H1 (cell line): ENCODE measurements at regions not wholly inside any gene's neighbourhood (a gene's known extent, or its start where the extent isn't known, plus 50 kb on each side); places are given as distances from the start of the nearest gene placed in this dataset.
A peak's percentile ranks its signal among the peaks of the same experiment; 100 is the strongest.

ENCODE experiments used
- CBX5 ChIP-seq: fragments of 300-800, 300-1000 bp; sonication (generic); IDR thresholded peaks from 2 replicates; pipeline ENCODE4 v1.7.1; 2016; ENCODE audit warnings: antibody characterized with exemption, low read length, low read depth
- CEBPB ChIP-seq: IDR thresholded peaks from 2 replicates; pipeline ENCODE4 v1.6.1; 2012; ENCODE audit warnings: low read depth, low read length
- CREB1 ChIP-seq: IDR thresholded peaks from 2 replicates; pipeline ENCODE4 v1.6.1; 2012; ENCODE audit warnings: inconsistent platforms
- EGR1 ChIP-seq: IDR thresholded peaks from 2 replicates; pipeline ENCODE4 v1.6.1; 2011; ENCODE audit warnings: low read depth, low read length, borderline replicate concordance
- EP300 ChIP-seq, 2 experiments: IDR thresholded peaks; 1 replicate in 1 of 2; 2 replicates in 1 of 2; pipeline ENCODE4 v1.6.1; 2011 to 2012; ENCODE audit warnings: low read depth in 2 of 2, low read length in 2 of 2, mild to moderate bottlenecking in 2 of 2, borderline replicate concordance in 1 of 2, inconsistent platforms in 1 of 2, moderate library complexity in 1 of 2
- EZH2 ChIP-seq: fragments of 200-600 bp; sonication (generic); IDR thresholded peaks from 2 replicates; pipeline ENCODE4 v1.7.1; 2012; ENCODE audit warnings: low read depth, mild to moderate bottlenecking, moderate library complexity, low read length, inconsistent platforms; ENCODE audit not compliant: severe bottlenecking
- MAFK ChIP-seq: IDR thresholded peaks from 2 replicates; pipeline ENCODE4 v1.6.1; 2012; ENCODE audit warnings: low read depth, mild to moderate bottlenecking, improper control_type of control experiment, low read length
- PHF8 ChIP-seq: fragments of 200-600 bp; sonication (generic); conservative IDR thresholded peaks from 2 replicates; pipeline ENCODE4 v1.7.1; 2012; ENCODE audit warnings: low read depth, mild to moderate bottlenecking, inconsistent platforms, low read length, moderate library complexity
- POLR2A ChIP-seq, 2 experiments: IDR thresholded peaks; 1 replicate in 1 of 2; 2 replicates in 1 of 2; pipeline ENCODE4 v1.6.1; 2011; ENCODE audit warnings: low read depth in 2 of 2, low read length in 2 of 2, mild to moderate bottlenecking in 2 of 2; ENCODE audit errors: control extremely low read depth in 1 of 2
- TF ChIP-seq, protein P1 (sequence below), 3 experiments: IDR thresholded peaks; 1 replicate in 2 of 3; 2 replicates in 1 of 3; pipeline versions ENCODE4 v1.5.1 to v1.6.1; 2011; ENCODE audit warnings: low read length in 3 of 3, mild to moderate bottlenecking in 3 of 3, inconsistent platforms in 2 of 3, low read depth in 1 of 3, moderate library complexity in 1 of 3; ENCODE audit not compliant: insufficient read depth in 1 of 3; ENCODE audit errors: control extremely low read depth in 1 of 3
- TF ChIP-seq, protein P2 (sequence below): IDR thresholded peaks from 2 replicates; pipeline ENCODE4 v1.6.1; 2012; ENCODE audit warnings: inconsistent platforms

DNA sequence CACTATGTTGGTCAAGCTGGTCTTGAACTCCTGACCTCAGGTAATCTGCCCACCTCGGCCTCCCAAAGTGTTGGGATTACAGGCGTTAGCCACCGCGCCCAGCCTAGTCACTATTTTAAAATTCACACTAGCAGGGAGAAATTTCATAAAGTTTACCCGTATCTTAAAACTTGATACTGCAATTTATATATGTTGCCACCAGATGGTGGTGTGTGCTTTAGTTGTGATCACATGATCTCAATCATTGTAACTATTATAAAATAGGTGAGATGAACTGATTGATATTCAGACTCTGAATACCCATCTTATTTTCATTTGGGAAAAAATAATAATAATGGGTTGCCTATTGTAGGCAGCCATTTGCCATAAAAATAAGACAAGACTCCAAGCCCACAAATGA lies 1330.4 kb upstream of the WWC1 start:
- TF ChIP-seq EZH2 (no peak), MAFK (no peak), CBX5 (no peak), CREB1 (no peak), EP300 (IDR thresholded peaks at IDR 0.05; ENCODE audit: borderline replicate concordance in 1 of 2, low read depth in 2 of 2, low read length in 2 of 2) (no peak), EGR1 (no peak), PHF8 (no peak), POLR2A (IDR thresholded peaks at IDR 0.05; ENCODE audit: control extremely low read depth in 1 of 2, low read depth in 2 of 2, low read length in 2 of 2) (no peak), CEBPB (no peak)
- TF ChIP-seq, protein P1, sequence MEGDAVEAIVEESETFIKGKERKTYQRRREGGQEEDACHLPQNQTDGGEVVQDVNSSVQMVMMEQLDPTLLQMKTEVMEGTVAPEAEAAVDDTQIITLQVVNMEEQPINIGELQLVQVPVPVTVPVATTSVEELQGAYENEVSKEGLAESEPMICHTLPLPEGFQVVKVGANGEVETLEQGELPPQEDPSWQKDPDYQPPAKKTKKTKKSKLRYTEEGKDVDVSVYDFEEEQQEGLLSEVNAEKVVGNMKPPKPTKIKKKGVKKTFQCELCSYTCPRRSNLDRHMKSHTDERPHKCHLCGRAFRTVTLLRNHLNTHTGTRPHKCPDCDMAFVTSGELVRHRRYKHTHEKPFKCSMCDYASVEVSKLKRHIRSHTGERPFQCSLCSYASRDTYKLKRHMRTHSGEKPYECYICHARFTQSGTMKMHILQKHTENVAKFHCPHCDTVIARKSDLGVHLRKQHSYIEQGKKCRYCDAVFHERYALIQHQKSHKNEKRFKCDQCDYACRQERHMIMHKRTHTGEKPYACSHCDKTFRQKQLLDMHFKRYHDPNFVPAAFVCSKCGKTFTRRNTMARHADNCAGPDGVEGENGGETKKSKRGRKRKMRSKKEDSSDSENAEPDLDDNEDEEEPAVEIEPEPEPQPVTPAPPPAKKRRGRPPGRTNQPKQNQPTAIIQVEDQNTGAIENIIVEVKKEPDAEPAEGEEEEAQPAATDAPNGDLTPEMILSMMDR (IDR thresholded peaks at IDR 0.05; ENCODE audit: control extremely low read depth in 1 of 3, insufficient read depth in 1 of 3, low read depth in 1 of 3, low read length in 3 of 3), result peak in 2 of 3 experiments; percentile 9 to 32; a peak in 2 of 4 replicates
- TF ChIP-seq, protein P2, sequence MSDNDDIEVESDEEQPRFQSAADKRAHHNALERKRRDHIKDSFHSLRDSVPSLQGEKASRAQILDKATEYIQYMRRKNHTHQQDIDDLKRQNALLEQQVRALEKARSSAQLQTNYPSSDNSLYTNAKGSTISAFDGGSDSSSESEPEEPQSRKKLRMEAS, result no peak
